GM21367 (cell line): ENCODE measurements at regions not wholly inside any gene's neighbourhood (a gene's known extent, or its start where the extent isn't known, plus 50 kb on each side); places are given as distances from the start of the nearest gene placed in this dataset.

Experiments used
- ATAC-seq: cut with Tn5 transposase; IDR thresholded peaks from one replicate; pipeline ENCODE4 v1.9.1; 2021; ENCODE audit not compliant: unreplicated experiment

DNA sequence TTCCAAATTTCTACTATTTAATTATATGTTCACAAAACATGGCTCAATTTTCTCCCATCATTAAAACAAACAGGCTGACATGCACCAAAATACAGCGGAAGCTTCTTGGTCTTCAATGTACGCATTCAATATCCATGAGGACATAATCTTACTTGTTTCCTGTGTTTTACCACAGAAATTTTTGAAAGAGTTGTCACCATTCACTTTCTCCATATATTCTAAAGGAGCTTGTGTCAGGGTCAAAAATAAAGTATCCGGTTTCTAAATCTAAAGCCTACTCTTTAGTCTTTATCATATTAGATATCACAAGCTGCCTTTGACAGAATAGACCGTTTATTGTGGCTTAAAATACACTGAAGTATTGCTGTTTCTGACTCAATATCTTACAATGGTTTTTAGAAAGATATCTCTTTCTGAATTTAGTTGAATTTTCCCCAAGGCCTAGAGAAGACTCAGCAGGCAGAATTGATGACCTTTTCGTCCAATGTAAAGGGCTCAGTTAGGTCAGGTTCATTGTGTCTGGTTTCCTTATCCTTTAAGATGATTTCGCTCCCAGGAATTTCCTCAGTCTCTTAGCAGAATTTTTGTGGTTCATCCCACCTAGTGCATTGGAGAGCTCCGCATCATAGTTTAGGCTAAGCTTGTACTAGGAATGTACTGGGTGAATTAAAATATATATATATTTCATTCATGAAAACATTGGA is 717.2 kb downstream of the NCAM2 start:
- ATAC-seq, result no peak

DNA sequence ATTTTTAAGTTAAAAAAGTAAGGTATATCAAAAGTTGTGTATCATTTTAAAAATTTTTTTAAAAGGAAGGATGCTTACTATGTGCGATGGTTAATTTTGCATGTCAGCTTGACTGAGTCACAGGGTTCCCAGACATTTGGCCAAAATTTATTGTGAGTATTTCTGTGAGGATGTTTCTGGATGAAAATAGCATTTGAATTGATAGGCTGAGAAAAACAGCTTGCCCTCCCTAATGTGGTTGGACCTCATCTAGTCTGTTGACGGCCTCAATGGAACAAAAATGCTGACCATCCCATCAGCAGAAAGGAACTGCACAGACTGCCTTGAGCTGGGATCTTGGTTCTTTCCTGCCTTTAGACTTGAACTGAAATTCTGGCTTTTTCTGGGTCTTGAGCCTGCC is 724.5 kb downstream of the NCAM2 start:
- ATAC-seq, result no peak

DNA sequence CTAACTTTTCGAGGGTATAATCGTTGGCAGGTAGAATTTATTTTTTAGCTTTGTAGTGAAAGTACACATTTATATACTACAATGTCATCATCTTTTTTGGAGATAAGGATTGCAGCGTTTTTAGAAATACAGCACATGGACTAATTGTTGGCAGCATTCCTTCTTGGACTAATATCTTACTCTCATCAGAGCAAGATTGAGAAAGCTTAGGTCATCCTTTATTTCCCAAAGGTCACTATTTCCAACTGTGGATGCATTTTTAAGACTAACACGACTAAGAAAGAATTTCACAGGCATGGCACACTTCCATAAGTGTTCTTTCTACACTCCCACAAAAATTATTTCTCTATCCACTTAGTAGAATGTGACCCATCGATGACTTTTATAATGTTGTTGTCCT is 732.3 kb downstream of the NCAM2 start:
- ATAC-seq, result no peak

DNA sequence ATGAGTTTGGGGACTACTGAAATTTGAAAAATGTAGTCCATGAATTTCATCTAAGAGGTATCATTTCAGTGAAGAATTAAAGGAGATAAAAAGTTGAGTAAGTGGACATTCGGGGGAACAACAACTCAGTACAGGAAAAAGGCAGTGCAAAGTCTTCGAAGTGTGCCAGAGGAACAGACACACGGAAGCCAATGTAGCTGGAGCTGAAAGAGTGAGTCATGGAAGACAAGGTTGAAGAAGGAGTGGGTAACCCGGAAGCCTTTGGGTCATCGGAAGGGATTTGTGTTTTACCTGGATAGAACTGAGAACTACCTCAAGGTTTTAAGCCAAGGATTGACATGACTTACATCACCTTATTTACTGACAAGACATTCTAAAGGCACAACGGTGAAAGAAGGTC is 733.4 kb downstream of the NCAM2 start:
- ATAC-seq, result no peak

DNA sequence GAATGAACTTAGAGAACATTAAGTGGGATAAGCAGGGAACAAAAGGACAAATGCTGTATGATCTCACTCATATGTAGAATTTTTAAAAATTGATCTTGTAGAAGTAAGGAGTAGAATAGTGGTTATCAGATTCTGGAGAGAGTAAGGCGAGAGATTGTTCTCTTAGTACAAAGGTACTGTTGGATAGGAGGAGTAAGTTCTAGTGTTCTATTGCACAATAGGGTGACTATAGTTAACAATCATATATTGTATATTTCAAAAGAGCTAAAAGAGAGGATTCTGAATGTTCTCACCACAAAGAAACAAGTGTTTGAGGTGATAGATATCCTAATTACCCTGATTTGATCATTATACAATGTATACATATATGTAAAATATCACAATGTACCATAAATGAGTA is 735.9 kb downstream of the NCAM2 start:
- no peak for ATAC-seq

DNA sequence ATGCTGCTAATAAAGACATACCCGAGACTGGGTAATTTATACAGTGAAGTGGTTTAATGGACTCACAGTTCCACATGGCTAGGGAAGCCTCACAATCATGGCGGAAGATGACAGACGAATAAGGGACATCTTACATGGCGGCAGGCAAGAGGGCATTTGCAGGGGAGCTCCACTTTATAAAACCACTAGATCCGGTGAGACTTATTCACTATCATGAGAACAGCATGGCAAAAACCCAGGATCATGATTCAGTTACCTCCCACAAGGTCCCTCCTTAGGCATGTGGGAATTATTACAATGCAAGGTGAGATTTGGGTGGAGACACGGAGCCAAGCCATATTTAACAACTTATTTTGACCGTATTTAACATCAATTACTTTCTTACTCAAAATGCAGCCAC is 739.0 kb downstream of the NCAM2 start:
- no peak for ATAC-seq

DNA sequence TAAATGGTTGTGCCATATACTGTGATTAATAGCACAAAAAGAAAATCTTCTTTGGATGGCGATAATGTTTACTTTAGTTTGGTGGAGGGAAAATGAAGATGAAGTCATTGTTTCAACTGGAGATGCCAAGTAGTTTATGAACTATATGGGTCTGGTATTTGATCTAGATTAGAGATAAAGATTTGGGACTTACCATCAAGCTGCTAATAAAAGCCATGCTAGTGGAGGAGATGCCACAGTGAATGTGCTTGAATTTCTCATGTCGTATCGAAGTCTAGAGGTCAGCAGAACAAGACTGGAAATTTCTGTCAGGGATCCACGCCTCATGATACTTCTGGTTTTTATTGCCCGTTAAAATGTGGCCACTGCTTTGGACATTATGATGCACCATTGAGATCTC is 742.0 kb downstream of the NCAM2 start:
- ATAC-seq, result no peak

DNA sequence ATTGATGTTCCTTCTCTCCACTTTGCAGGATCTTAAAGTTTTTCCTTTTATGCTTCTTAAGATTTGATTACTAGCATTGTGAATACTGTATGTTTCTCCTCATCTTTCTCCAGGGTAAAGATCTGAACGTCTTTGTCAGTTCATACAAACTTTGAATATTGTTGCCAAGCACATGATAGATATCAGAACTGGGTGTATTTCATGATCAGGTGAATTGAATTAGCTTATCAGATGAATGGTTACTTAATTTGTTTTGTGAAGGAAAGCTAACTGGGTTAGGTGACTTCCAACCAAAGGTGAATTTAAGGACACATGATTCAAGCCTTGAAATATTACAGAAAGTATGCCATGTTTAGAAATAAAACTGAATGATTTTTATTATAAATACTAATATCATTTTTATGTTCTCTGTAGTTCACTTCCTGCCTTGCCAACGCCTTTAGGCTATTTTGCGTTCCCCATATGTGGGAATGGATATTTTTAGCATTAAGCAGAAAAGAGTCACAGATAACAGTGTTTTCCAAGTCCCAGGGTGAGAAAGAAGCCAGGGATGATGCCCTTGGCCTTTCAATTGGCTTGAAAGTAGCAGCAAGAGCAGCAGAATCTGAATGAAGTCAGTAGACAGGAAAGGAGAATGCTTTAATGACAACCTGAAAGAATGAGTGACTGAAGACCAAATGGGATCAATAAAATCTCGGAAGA is 752.1 kb downstream of the NCAM2 start:
- ATAC-seq, result no peak

DNA sequence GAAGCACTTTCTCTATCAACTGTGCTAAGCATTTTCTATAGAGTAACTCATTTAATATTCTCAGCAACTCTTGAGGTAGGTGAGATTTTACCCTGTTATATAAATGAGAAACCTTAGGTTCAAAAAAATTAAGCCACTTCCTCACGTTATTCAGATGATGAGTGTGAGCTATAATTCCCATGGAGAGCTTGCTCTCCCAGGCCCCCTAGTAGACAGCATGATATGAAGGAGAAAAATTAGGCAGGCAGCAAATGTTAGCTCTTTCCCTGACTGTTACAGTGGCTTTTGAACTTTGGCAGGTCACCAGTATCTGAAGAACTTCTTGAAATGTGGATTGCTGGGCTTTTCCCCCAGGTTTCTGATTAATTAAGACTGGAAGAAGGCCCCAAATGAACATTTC is 753.1 kb downstream of the NCAM2 start:
- no peak for ATAC-seq

DNA sequence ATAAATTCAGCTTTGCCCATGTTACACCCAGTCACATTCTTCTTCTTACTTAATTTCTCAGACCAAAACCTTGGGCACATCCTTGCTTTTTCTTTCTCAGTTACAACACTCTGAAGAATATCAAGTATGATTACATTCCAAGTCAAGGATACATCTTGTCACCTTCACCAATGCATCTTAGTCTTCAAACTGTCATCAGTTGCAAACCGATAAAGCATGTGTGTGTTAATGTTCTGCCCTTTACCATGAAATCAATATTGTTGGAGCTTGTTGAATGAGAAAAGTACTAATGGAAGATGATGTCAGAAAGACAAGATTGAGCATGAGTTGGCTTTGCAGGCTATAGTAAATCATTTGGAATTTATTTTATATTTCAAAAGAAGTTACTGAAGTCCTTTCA is 764.6 kb downstream of the NCAM2 start:
- no peak for ATAC-seq

DNA sequence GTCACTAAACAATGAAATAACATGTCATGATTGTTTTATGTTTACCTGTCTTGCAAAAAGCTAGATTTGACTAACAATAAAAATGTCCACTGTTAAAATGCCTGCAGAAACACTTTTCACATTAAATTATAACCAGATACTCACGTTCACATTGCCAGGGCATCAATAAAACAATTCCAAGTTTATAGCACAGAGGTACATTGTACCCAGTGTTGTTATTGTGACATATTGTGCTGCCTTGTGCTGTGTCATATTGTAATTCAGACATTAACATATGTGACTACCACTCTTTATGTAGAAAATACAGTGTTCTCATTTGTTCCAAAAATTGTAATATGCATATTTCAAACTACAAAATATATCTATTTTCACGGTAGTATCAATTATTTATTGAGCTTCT is 766.1 kb downstream of the NCAM2 start:
- ATAC-seq, result no peak

DNA sequence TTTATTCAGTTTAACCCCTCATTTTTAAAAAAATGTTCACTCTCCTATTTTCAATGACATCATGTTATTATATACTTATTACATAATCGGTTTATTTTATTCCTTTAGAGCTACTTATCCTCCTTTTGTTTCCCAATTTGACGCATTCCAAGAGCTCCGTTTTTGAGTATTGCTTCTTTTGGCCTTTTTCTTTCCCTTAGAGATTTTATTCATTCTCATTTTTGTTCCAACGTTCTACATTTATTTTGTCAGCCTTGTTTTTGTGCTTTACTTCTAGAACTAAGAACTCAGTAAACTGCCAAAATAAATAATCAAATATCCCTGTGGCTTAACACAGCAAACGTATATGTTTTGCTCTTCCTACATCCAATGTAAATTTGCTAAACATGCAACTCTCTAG is 769.1 kb downstream of the NCAM2 start:
- ATAC-seq, result no peak

DNA sequence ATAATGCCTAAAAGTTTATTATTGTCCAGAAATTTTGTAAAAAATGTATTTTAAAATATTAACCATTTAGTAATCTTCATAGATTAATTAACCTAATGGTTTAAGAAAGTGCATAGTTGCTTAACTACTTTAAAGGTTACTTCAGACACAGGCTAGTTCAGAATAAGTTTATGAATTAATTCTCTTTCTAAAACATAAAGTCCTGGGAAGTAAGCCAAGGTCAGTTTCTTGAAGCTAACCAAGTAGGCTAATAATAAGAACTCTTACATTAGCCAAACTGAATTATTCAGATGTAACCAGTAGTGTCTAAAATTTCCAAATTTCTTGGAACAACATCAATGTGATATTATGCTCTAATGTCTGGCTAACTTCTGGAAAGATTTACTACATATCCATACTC is 790.4 kb downstream of the NCAM2 start:
- ATAC-seq, result no peak

DNA sequence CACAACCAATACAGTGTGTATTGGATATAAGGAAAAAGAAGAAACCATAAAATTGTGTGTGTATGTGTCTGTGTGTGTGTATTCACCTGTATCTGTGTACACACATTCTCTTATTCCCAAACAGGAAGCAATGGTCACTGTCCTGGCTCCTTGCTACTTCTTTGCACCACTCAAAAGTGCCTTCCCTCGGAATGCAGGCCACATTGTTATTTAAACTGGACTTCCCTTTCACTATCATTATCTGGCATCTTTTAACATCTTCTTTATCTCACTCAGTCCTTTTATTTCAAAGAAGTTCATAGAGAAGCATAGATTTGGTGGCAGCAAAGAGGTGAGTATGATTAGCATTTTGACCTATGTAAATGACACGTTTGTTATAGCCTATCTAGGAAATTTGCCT is 803.7 kb downstream of the NCAM2 start:
- ATAC-seq, result no peak

DNA sequence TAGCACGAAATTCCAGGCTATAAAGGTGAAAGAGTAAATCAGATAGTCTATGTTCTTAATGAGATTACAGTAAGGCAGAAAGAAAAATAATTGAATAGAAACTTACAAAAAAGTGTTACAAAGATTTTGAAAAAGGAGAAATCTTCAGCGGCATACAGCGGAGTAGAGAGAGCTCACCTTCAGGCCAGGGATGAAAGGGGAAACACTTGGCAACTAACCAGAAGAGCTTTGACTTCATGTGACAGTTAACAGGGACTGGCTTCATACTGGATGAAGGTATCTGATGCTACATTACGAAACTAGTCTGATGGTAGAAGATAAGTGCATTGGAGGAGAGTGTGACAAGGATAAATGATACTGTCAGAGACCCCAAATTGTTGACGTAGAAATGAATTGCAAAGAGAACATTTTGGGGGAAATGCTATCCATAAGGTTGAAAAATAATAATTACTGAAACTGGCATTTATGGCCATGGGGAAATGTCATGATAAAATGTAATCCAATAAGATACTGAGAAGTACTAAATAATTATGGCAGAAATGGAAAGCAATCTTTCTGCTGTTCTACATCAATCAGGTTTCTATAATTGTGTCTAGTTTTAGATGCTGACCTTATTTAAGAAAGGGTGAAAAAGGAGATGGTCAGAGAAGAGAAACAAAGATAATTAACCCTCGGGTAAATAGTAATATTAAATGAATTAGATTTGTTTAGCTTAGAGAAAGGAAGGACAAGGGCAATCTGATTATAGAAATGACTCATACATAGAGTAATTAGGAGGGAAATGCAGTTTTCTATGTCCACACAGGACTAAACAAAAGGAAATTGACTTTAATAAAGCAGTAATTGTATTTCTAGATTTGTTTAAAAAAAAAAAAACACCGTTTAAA is 808.7 kb downstream of the NCAM2 start:
- no peak for ATAC-seq

DNA sequence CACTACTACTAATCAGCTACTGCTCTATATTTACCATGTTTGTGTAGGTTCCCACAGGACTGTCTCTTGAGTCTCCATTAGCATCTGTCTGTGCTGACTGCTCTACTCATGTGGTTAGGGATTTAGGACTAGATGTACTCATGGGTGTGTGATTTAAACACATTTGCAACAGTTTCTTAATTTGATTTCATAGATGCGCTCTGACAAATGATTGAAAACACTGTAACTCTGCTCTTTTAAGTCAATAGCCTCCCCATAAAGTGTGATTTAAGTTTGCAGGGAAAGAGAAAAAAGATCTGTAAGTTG is 809.3 kb downstream of the NCAM2 start:
- no peak for ATAC-seq

DNA sequence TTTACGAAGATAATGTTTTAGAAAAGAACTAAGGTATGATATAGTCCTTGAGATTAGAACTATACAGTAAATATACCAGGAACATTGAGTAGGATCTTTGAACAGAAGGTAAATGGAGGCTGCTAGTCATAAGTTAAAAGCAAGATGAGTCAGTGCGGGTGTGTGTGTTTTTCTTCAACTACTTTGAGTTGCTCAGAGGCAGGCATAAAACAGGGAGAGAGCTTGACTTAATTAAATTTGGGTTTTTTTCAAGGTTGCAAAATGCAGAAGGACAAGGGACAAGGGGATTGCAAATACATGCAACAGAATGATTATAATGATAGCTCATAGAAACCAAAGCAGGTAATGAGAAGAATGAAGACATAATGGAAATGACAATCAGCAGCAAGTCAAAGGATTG is 815.1 kb downstream of the NCAM2 start:
- no peak for ATAC-seq

DNA sequence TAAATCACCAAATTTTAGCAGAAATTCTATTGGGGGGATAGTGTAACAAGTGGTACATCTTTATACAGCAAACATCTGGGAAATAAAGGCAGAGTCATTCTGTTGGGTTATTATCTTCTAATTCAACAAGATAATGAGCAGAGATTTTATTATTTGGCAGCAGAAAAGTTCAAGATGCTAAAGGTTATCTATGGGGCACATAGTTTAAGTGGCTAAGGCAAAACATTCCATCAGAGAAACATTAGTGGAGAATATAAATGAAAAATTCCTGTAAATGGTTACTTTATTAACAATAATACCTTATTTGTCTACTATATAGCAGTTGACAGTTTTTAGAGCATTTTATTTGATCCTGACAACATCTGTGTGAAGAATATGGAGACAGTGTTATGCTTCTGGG is 815.7 kb downstream of the NCAM2 start:
- ATAC-seq, result no peak

DNA sequence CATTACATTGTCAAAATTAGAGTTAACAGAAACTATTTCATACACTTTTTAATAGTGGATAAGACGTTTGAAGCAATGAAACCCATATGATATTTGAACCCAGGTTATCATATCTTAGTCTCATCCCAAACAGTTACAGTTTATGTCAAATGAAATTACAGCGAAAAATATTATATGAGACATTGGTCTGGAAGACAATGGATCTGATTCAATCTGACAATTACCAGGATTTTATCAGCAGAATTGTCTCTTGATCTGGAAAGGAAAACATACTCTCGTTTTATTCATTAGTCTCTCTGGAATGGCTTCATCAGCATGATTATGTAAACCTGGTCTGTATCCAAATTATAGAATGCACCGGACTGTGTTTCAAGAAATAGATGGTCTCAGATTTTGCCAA is 818.6 kb downstream of the NCAM2 start:
- no peak for ATAC-seq

DNA sequence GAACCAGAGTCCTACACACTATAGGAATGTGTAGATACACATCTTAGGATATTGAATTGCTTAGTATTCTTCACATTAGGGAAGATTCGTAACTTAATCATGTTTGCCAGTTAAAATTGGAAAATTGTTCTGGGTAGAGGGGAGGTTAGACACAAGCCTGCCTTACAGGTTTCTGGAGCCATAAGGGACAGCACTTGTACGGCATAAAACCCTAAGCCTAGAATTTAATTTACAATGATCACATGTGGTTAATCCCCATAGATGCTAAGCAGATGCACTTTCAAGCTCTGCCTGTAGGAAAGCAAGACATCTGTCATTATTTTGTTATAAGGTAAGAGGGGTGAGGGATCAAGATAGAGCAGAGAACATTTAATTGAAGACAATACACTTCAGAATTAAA is 820.7 kb downstream of the NCAM2 start:
- ATAC-seq, result no peak

DNA sequence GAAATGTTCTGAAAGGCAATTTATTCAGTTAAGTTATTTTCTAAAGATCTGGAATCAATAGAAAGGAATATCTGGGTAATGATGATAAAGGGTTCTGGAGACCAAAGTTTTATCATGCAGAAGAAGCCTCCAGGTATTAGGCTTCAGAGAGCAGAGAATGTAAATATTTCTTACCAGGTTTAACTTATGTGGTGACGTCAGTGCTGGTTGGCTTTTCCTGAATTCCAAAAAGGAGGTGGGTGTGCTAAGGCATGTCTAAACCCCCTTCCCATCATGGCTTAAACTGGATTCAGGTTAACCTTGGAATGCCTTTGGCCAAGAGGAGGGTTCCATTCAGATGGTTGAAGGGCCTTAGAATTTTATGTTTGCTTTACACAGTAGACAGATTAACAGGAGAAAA is 829.9 kb downstream of the NCAM2 start:
- ATAC-seq, result no peak

DNA sequence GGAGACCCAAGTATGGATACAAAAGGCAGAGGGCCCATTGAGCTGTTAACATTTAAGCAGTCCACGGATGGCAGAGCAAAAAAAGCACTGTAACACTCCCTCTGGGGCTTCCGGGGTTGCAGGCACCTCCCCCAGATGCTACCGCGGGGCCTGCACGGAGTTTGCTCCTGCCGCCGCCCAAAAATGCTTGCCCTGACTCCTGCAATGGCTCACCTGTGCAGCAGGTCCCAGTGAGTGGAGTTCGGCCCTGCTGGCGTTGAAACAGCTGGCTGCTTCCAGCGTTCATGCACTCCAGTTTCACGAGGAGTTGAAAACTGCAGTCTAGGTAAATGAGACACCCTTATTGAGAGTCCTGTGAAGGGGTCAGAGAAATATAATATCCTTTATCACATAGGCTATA is 832.8 kb downstream of the NCAM2 start:
- ATAC-seq, result no peak
